ENCODE measurements at regions not wholly inside any gene's neighbourhood (a gene's known extent, or its start where the extent isn't known, plus 50 kb on each side); places are given as distances from the start of the nearest gene placed in this dataset.

GRCh38 chr12:91382081-91382543, 199.5 kb upstream of the DCN start:
- DNase-seq (ENCODE audit: low read depth in 2 of 3, low spot score in 2 of 3) = peak; percentile 42 to 81 (median 75)

GRCh38 chr12:91381309-91381804, 198.7 kb upstream of the DCN start:
- no peak for DNase-seq (ENCODE audit: low read depth in 2 of 3, low spot score in 2 of 3)

GRCh38 chr12:91380631-91381030, 198.0 kb upstream of the DCN start:
- no peak for DNase-seq (ENCODE audit: low read depth in 2 of 3, low spot score in 2 of 3)

GRCh38 chr12:91379051-91379775, 196.6 kb upstream of the DCN start:
- DNase-seq (ENCODE audit: low read depth in 2 of 3, low spot score in 2 of 3) = no peak

GRCh38 chr12:91377436-91377835, 194.8 kb upstream of the DCN start:
- no peak for DNase-seq (ENCODE audit: low read depth in 2 of 3, low spot score in 2 of 3)

- DNase-seq (ENCODE audit: low read depth in 2 of 3, low spot score in 2 of 3) = no peak
Measured at GRCh38 chr12:91373086-91373485, 190.5 kb upstream of the DCN start.

GRCh38 chr12:91370086-91370868, 187.7 kb upstream of the DCN start:
- DNase-seq (ENCODE audit: low read depth in 2 of 3, low spot score in 2 of 3) = no peak

GRCh38 chr12:91368613-91369012, 186.0 kb upstream of the DCN start:
- no peak for DNase-seq (ENCODE audit: low read depth in 2 of 3, low spot score in 2 of 3)

GRCh38 chr12:91367234-91367849, 184.7 kb upstream of the DCN start:
- no peak for DNase-seq (ENCODE audit: low read depth in 2 of 3, low spot score in 2 of 3)

GRCh38 chr12:91364471-91365184, 182.0 kb upstream of the DCN start:
- DNase-seq (ENCODE audit: low read depth in 2 of 3, low spot score in 2 of 3) = no peak

GRCh38 chr12:91361864-91362263, 179.2 kb upstream of the DCN start:
- DNase-seq (ENCODE audit: low read depth in 2 of 3, low spot score in 2 of 3) = no peak

- DNase-seq (ENCODE audit: low read depth in 2 of 3, low spot score in 2 of 3) = no peak
Measured at GRCh38 chr12:91357381-91357780, 174.8 kb upstream of the DCN start.

GRCh38 chr12:91356405-91356804, 173.8 kb upstream of the DCN start:
- DNase-seq (ENCODE audit: low read depth in 2 of 3, low spot score in 2 of 3) = no peak

- DNase-seq (ENCODE audit: low read depth in 2 of 3, low spot score in 2 of 3) = no peak
Measured at GRCh38 chr12:91355150-91356006, 172.8 kb upstream of the DCN start.

GRCh38 chr12:91353266-91353665, 170.6 kb upstream of the DCN start:
- no peak for DNase-seq (ENCODE audit: low read depth in 2 of 3, low spot score in 2 of 3)

GRCh38 chr12:91349476-91349875, 166.9 kb upstream of the DCN start:
- no peak for DNase-seq (ENCODE audit: low read depth in 2 of 3, low spot score in 2 of 3)

GRCh38 chr12:91347481-91348214, 165.0 kb upstream of the DCN start:
- no peak for DNase-seq (ENCODE audit: low read depth in 2 of 3, low spot score in 2 of 3)

GRCh38 chr12:91346827-91347226, 164.2 kb upstream of the DCN start:
- DNase-seq (ENCODE audit: low read depth in 2 of 3, low spot score in 2 of 3) = no peak

GRCh38 chr12:91344408-91344807, 161.8 kb upstream of the DCN start:
- no peak for DNase-seq (ENCODE audit: low read depth in 2 of 3, low spot score in 2 of 3)

GRCh38 chr12:91343010-91343409, 160.4 kb upstream of the DCN start:
- DNase-seq (ENCODE audit: low read depth in 2 of 3, low spot score in 2 of 3) = no peak
